Gastrocnemius medialis (tissue), 4 donors: ENCODE measurements at regions not wholly inside any gene's neighbourhood (a gene's known extent, or its start where the extent isn't known, plus 50 kb on each side); places are given as distances from the start of the nearest gene placed in this dataset.

Experiments
- ATAC-seq, 2 donors: fragments of 150-250 bp; one replicate each; pipeline ENCODE4 v1.9.1; 2016
- DNase-seq, 2 donors: peaks; one replicate each; pipeline ENCODE4 v3.0.0-alpha.2; 2019
- H3K27ac ChIP-seq, 4 donors: fragments of 200-600 bp; sonication (generic); 1 replicate in 1 of 4; 2 replicates in 3 of 4; pipeline ENCODE4 v1.5.1; 2016 to 2018; ENCODE audit warnings: mild to moderate bottlenecking in 2 of 4, moderate library complexity in 1 of 4
- H3K27me3 ChIP-seq, 3 donors: fragments of 200-600 bp; sonication (generic) in 2 of 3; 1 replicate in 1 of 3; 2 replicates in 2 of 3; pipeline versions ENCODE4 v1.5.1 to v1.6.0; 2016 to 2019; ENCODE audit warnings: mild to moderate bottlenecking in 1 of 3, moderate library complexity in 1 of 3
- H3K36me3 ChIP-seq, 2 donors: fragments of 200-600 bp; sonication (generic) in 1 of 2; one replicate each; pipeline ENCODE4 v1.5.1; 2017 to 2018
- H3K4me1 ChIP-seq, 2 donors: fragments of 200-600 bp; sonication (generic) in 1 of 2; one replicate each; pipeline ENCODE4 v1.5.1; 2016 to 2017; ENCODE audit warnings: mild to moderate bottlenecking in 2 of 2
- H3K4me3 ChIP-seq, 4 donors: fragments of 200-600 bp; sonication (generic) in 3 of 4; 1 replicate in 1 of 4; 2 replicates in 3 of 4; pipeline ENCODE4 v1.5.1; 2016 to 2019; ENCODE audit warnings: mild to moderate bottlenecking in 2 of 4
- H3K9me3 ChIP-seq, 3 donors: fragments of 200-600 bp; sonication (generic) in 2 of 3; 1 replicate in 1 of 3; 2 replicates in 2 of 3; pipeline ENCODE4 v1.5.1; 2016 to 2019
- CTCF ChIP-seq, 5 experiments: fragments of 450-650 bp in 3 of 5; fragments of 200-600 bp in 2 of 5; sonication (generic) in 2 of 5; IDR thresholded peaks in 4 of 5; conservative IDR thresholded peaks in 1 of 5; 1 replicate in 4 of 5; 2 replicates in 1 of 5; pipeline ENCODE4 v1.5.1; 2016 to 2019; ENCODE audit warnings: antibody characterized with exemption in 5 of 5, mild to moderate bottlenecking in 3 of 5, moderate library complexity in 3 of 5
- POLR2A ChIP-seq, 2 donors: fragments of 450-650 bp; IDR thresholded peaks; one replicate each; pipeline ENCODE4 v1.6.1; 2017; ENCODE audit warnings: antibody characterized with exemption in 2 of 2, mild to moderate bottlenecking in 2 of 2, moderate library complexity in 2 of 2
- in situ Hi-C, 4 donors: fragments of 200-750 bp; cut with MboI; loops; one replicate each; pipeline versions ENCODE4 v1.15.0 to v1.8.0; 2017; ENCODE audit warnings: low sequenced_read_pairs in 4 of 4
- intact Hi-C: fragments of 100-400 bp; cut with DNase I; formaldehyde crosslinking; loops from one replicate; pipeline ENCODE4 v1.15.1; 2023; ENCODE audit warnings: low total_unique reads

- Histone ChIP-seq H3K27ac (no peak overlapping the region), H3K27me3 (no peaks in the 10 kb centered on the region), H3K36me3 (no peaks in the 10 kb centered on the region), H3K9me3 (no peaks in the 10 kb centered on the region), H3K4me3 (no peak overlapping the region), H3K4me1 (no peaks in the 10 kb centered on the region)
- no peak for ATAC-seq
- intact Hi-C loops (no loop called here), in situ Hi-C loops (loop anchor here in 2 of 4 donors (25.0 kb wide), 2 partner anchors 1525 to 1650 kb away; no protein-coding TSS in a partner anchor)
- TF ChIP-seq POLR2A (IDR thresholded peaks at IDR 0.05) (no peak), CTCF (IDR thresholded peaks at IDR 0.05 in 4 of 5, conservative IDR thresholded peaks at IDR 0.05 in 1 of 5) (no peak)
- DNase-seq = no peak
Observed at GRCh38 chr1:165062346-165062745, 294.2 kb downstream of the LMX1A start.

- H3K27me3 ChIP-seq = no peaks in the 10 kb centered on the region
- no peaks in the 10 kb centered on the region for H3K9me3 ChIP-seq
- TF ChIP-seq CTCF (IDR thresholded peaks at IDR 0.05 in 4 of 5, conservative IDR thresholded peaks at IDR 0.05 in 1 of 5) (no peak), POLR2A (IDR thresholded peaks at IDR 0.05) (no peak)
- ATAC-seq = no peak
- no peak overlapping the region for H3K4me3 ChIP-seq
- no peak for DNase-seq
- intact Hi-C loops = no loop called here
- no peaks in the 10 kb centered on the region for H3K4me1 ChIP-seq
- no peak overlapping the region for H3K27ac ChIP-seq
- no peaks in the 10 kb centered on the region for H3K36me3 ChIP-seq
- in situ Hi-C loops = loop anchor here in 2 of 4 donors (25.0 kb wide), 2 partner anchors 1523 to 1648 kb away; no protein-coding TSS in a partner anchor
Observed at GRCh38 chr1:165060285-165060793, 296.2 kb downstream of the LMX1A start.

- intact Hi-C loops = no loop called here
- H3K4me3 ChIP-seq = no peak overlapping the region
- H3K9me3 ChIP-seq = no peaks in the 10 kb centered on the region
- in situ Hi-C loops = loop anchor here in 2 of 4 donors (25.0 kb wide), 2 partner anchors 1521 to 1646 kb away; no protein-coding TSS in a partner anchor
- H3K27ac ChIP-seq = no peak overlapping the region
- H3K36me3 ChIP-seq = no peaks in the 10 kb centered on the region
- ATAC-seq (no peak), DNase-seq (no peak)
- H3K27me3 ChIP-seq = no peaks in the 10 kb centered on the region
- H3K4me1 ChIP-seq = no peaks in the 10 kb centered on the region
- TF ChIP-seq POLR2A (IDR thresholded peaks at IDR 0.05) = no peak
- no peak for TF ChIP-seq CTCF (IDR thresholded peaks at IDR 0.05 in 4 of 5, conservative IDR thresholded peaks at IDR 0.05 in 1 of 5)
Observed at GRCh38 chr1:165057956-165058355, 298.6 kb downstream of the LMX1A start.

GRCh38 chr1:165056914-165057313 lies 299.6 kb downstream of the LMX1A start:
- H3K4me3 ChIP-seq = no peak overlapping the region
- no peak overlapping the region for H3K27ac ChIP-seq
- in situ Hi-C loops = loop anchor here in 2 of 4 donors (25.0 kb wide), 2 partner anchors 1520 to 1645 kb away; no protein-coding TSS in a partner anchor
- H3K4me1 ChIP-seq = no peaks in the 10 kb centered on the region
- H3K36me3 ChIP-seq = no peaks in the 10 kb centered on the region
- TF ChIP-seq POLR2A (IDR thresholded peaks at IDR 0.05) = no peak
- TF ChIP-seq CTCF (IDR thresholded peaks at IDR 0.05 in 4 of 5, conservative IDR thresholded peaks at IDR 0.05 in 1 of 5) = no peak
- DNase-seq (no peak), ATAC-seq (no peak)
- no peaks in the 10 kb centered on the region for H3K9me3 ChIP-seq
- H3K27me3 ChIP-seq = no peaks in the 10 kb centered on the region
- intact Hi-C loops = no loop called here

- no peak for ATAC-seq
- Histone ChIP-seq H3K27me3 (no peaks in the 10 kb centered on the region), H3K36me3 (no peaks in the 10 kb centered on the region), H3K4me3 (no peak overlapping the region), H3K4me1 (no peaks in the 10 kb centered on the region), H3K27ac (no peak overlapping the region), H3K9me3 (no peaks in the 10 kb centered on the region)
- DNase-seq = no peak
- in situ Hi-C loops = loop anchor here in 2 of 4 donors (25.0 kb wide), 2 partner anchors 1518 to 1643 kb away; no protein-coding TSS in a partner anchor
- intact Hi-C loops = no loop called here
- TF ChIP-seq CTCF (IDR thresholded peaks at IDR 0.05 in 4 of 5, conservative IDR thresholded peaks at IDR 0.05 in 1 of 5) = no peak
- no peak for TF ChIP-seq POLR2A (IDR thresholded peaks at IDR 0.05)
Observed at GRCh38 chr1:165055581-165055980, 300.9 kb downstream of the LMX1A start.
